DND-41 (cell line): ENCODE measurements at regions not wholly inside any gene's neighbourhood (a gene's known extent, or its start where the extent isn't known, plus 50 kb on each side); places are given as distances from the start of the nearest gene placed in this dataset.

Experiments
- ATAC-seq: fragments of 200-7000 bp; cut with Tn5 transposase; 3 replicates; pipeline ENCODE4 v1.9.1; 2021; ENCODE audit warnings: low read depth; ENCODE audit not compliant: insufficient read depth
- DNase-seq: peaks from one replicate; pipeline ENCODE4 v3.0.0-alpha.2; 2020
- H2AFZ ChIP-seq: 2 replicates; pipeline ENCODE4 v1.6.0; 2012; ENCODE audit warnings: low read depth, low read length
- H3K27ac ChIP-seq: 2 replicates; pipeline ENCODE4 v1.5.1; 2012; ENCODE audit warnings: low read length, inconsistent platforms
- H3K27me3 ChIP-seq: fragments of 200-600 bp; sonication (generic); 2 replicates; pipeline ENCODE4 v1.6.0; 2012; ENCODE audit warnings: low read length, mild to moderate bottlenecking, inconsistent platforms; ENCODE audit not compliant: insufficient read depth, poor library complexity
- H3K36me3 ChIP-seq: 2 replicates; pipeline ENCODE4 v1.5.1; 2012; ENCODE audit warnings: low read length, inconsistent platforms; ENCODE audit not compliant: insufficient read depth
- H3K4me1 ChIP-seq: 2 replicates; pipeline ENCODE4 v1.5.1; 2012; ENCODE audit warnings: mild to moderate bottlenecking, low read length; ENCODE audit not compliant: insufficient read depth
- H3K4me2 ChIP-seq: 2 replicates; pipeline ENCODE4 v1.6.0; 2012; ENCODE audit warnings: mild to moderate bottlenecking, moderate library complexity, low read length, inconsistent platforms; ENCODE audit not compliant: insufficient read depth
- H3K4me3 ChIP-seq, 2 experiments: fragments of 200-600 bp in 1 of 2; shearing (Covaris generic) in 1 of 2; 2 replicates each; pipeline ENCODE4 v1.5.1; 2012 to 2016; ENCODE audit warnings: inconsistent platforms in 2 of 2, low read length in 2 of 2, mild to moderate bottlenecking in 2 of 2, low read depth in 1 of 2, moderate library complexity in 1 of 2
- H3K79me2 ChIP-seq: 2 replicates; pipeline ENCODE4 v1.6.0; 2012; ENCODE audit warnings: low read length, inconsistent platforms; ENCODE audit not compliant: insufficient read depth
- H3K9ac ChIP-seq: 2 replicates; pipeline ENCODE4 v1.6.0; 2012; ENCODE audit warnings: low read depth, mild to moderate bottlenecking, inconsistent platforms, low read length, moderate library complexity
- H3K9me3 ChIP-seq: 2 replicates; pipeline ENCODE4 v1.5.1; 2012; ENCODE audit warnings: low read length, moderate library complexity, mild to moderate bottlenecking, inconsistent platforms; ENCODE audit not compliant: insufficient read depth, severe bottlenecking
- H4K20me1 ChIP-seq: 2 replicates; pipeline ENCODE4 v1.6.0; 2012; ENCODE audit warnings: low read length; ENCODE audit not compliant: insufficient read depth
- EZH2 ChIP-seq: IDR thresholded peaks from 3 replicates; pipeline ENCODE4 v1.6.1; 2012; ENCODE audit warnings: borderline replicate concordance, low read depth, mild to moderate bottlenecking, moderate library complexity, low read length, inconsistent platforms; ENCODE audit not compliant: severe bottlenecking
- TF ChIP-seq, protein P1 (sequence below): IDR thresholded peaks from 2 replicates; pipeline ENCODE4 v1.5.1; 2012; ENCODE audit warnings: borderline replicate concordance, low read length, moderate library complexity, mild to moderate bottlenecking; ENCODE audit not compliant: poor library complexity, severe bottlenecking; ENCODE audit errors: extremely low read depth

DNA sequence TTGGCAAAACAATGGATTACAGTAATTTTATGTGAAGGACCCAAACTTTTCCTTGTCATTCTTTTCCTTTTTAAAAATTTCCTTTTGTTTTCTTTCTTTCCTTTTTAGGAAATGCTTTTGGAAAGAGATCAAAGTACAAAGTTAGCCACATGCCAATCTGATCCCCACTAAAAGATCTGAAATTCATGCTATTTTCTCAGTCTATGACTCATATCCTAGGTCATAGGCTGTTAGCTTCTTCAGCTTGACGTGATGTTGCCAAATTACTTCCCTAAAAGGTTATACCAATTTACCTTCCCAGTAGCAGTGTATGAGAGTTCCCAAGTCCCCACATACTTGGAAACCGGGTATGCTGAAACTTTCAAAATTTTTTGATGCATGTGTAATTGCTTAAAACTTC lies 355.3 kb downstream of the INSIG2 start:
- no peak overlapping the region for H3K4me3 ChIP-seq
- no peak overlapping the region for H2AFZ ChIP-seq
- ATAC-seq, result no peak
- H3K4me1 ChIP-seq, result no peaks in the 10 kb centered on the region
- H3K9me3 ChIP-seq, result no peaks in the 10 kb centered on the region
- H3K36me3 ChIP-seq, result no peaks in the 10 kb centered on the region
- no peak overlapping the region for H3K9ac ChIP-seq
- TF ChIP-seq, protein P1, sequence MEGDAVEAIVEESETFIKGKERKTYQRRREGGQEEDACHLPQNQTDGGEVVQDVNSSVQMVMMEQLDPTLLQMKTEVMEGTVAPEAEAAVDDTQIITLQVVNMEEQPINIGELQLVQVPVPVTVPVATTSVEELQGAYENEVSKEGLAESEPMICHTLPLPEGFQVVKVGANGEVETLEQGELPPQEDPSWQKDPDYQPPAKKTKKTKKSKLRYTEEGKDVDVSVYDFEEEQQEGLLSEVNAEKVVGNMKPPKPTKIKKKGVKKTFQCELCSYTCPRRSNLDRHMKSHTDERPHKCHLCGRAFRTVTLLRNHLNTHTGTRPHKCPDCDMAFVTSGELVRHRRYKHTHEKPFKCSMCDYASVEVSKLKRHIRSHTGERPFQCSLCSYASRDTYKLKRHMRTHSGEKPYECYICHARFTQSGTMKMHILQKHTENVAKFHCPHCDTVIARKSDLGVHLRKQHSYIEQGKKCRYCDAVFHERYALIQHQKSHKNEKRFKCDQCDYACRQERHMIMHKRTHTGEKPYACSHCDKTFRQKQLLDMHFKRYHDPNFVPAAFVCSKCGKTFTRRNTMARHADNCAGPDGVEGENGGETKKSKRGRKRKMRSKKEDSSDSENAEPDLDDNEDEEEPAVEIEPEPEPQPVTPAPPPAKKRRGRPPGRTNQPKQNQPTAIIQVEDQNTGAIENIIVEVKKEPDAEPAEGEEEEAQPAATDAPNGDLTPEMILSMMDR, result no peak
- TF ChIP-seq EZH2, result no peak
- DNase-seq, result no peak
- no peaks in the 10 kb centered on the region for H3K27me3 ChIP-seq
- H3K27ac ChIP-seq, result no peak overlapping the region
- H3K4me2 ChIP-seq, result no peak overlapping the region
- no peaks in the 10 kb centered on the region for H4K20me1 ChIP-seq
- H3K79me2 ChIP-seq, result no peaks in the 10 kb centered on the region

DNA sequence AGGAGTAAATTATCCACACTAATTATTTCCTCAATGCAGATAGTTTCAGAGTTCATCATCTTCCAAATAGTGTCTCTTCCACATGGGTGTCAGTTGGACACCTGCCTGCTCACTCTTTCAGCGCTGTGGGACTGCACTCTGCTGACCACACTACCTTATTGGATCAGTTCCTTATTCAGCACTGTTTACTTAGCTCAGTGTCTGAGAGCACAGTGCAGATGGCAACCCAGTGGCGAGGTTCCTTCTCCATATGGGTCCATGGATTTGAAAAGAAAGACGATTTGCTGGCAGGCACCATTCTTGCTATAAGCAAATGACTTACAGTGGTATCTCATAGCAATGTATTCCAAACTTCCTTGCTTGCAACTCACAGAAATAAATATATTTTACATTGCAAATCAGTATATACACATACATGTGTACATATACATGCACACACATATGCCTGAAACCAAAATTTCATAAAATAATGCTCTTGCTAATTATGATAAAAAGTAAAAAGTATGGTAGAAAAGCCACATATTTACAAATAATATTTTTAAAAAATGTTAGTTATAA lies 354.8 kb downstream of the INSIG2 start:
- Histone ChIP-seq H2AFZ (no peak overlapping the region), H3K9ac (no peak overlapping the region), H3K4me1 (no peaks in the 10 kb centered on the region), H3K36me3 (no peaks in the 10 kb centered on the region), H3K9me3 (no peaks in the 10 kb centered on the region), H4K20me1 (no peaks in the 10 kb centered on the region), H3K4me3 (no peak overlapping the region), H3K27me3 (no peaks in the 10 kb centered on the region), H3K79me2 (no peaks in the 10 kb centered on the region), H3K4me2 (no peak overlapping the region), H3K27ac (no peak overlapping the region)
- TF ChIP-seq EZH2, result no peak
- TF ChIP-seq, protein P1, result no peak
- DNase-seq (no peak), ATAC-seq (no peak)

DNA sequence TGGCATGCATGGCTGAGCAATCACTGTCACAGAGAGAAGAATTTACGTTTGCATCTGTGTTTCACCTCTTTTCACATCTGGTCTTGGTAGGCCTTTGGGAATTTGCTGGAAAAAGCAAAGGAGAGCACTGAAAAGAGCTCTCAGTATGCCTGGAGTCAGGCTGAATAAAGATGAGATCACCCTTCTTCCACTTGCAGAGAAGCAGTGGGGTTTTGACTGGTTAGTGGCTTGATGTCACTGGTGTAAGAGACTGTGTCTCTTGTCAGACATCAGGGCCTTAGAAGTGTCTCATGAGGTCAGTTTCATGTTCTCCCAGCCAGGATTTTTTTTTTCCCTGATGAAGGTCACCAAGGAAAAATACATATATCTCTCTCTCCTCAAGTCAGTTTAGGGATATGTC lies 353.8 kb downstream of the INSIG2 start:
- Histone ChIP-seq H3K9me3 (no peaks in the 10 kb centered on the region), H3K27me3 (no peaks in the 10 kb centered on the region), H3K4me3 (no peak overlapping the region), H4K20me1 (no peaks in the 10 kb centered on the region), H3K4me1 (no peaks in the 10 kb centered on the region), H2AFZ (no peak overlapping the region), H3K4me2 (no peak overlapping the region), H3K79me2 (no peaks in the 10 kb centered on the region), H3K27ac (no peak overlapping the region), H3K9ac (no peak overlapping the region), H3K36me3 (no peaks in the 10 kb centered on the region)
- no peak for ATAC-seq
- DNase-seq, result no peak
- TF ChIP-seq EZH2, result no peak

- DNase-seq, result no peak
- Histone ChIP-seq H2AFZ (no peak overlapping the region), H3K36me3 (no peaks in the 10 kb centered on the region), H3K4me2 (no peak overlapping the region), H3K4me3 (no peak overlapping the region), H3K4me1 (no peaks in the 10 kb centered on the region), H3K27ac (no peak overlapping the region), H4K20me1 (no peaks in the 10 kb centered on the region), H3K9ac (no peak overlapping the region), H3K27me3 (no peaks in the 10 kb centered on the region), H3K79me2 (no peaks in the 10 kb centered on the region), H3K9me3 (no peaks in the 10 kb centered on the region)
- TF ChIP-seq, protein P1, result no peak
- no peak for TF ChIP-seq EZH2
- ATAC-seq, result no peak
Observed at GRCh38 chr2:118440404-118441098, 352.3 kb downstream of the INSIG2 start.
